GM12878 (cell line): ENCODE measurements at regions not wholly inside any gene's neighbourhood (a gene's known extent, or its start where the extent isn't known, plus 50 kb on each side); places are given as distances from the start of the nearest gene placed in this dataset.

Source experiments
- ATAC-seq: fragments of 200-7000 bp; cut with Tn5 transposase; 3 replicates; pipeline ENCODE4 v1.9.1; 2020; ENCODE audit warnings: mild to moderate bottlenecking, moderate library complexity
- BruUV-seq: library from RNA; stranded (reverse); fragments of 400-500 nt; replicated peaks from 2 replicates; lab custom pipeline; 2021; lab: Mats Ljungman, UMichigan
- CTCF ChIA-PET: fragments of 300-600 bp; sonication (Branson Sonifier 250); formaldehyde crosslinking; extraction: SDS; loops from one replicate; lab custom pipeline; 2021; ENCODE audit warnings: inconsistent platforms; lab: Yijun Ruan, JAX
- POLR2A ChIA-PET: fragments of 350-600 bp; formaldehyde crosslinking; extraction: SDS; loops from one replicate; lab custom pipeline; 2021; ENCODE audit warnings: inconsistent platforms; lab: Charles Lee
- RAD21 ChIA-PET: fragments of 300-600 bp; sonication (Branson Sonifier 250); formaldehyde crosslinking; loops from one replicate; lab custom pipeline; 2023; ENCODE audit warnings: antibody characterized with exemption; ENCODE audit not compliant: unreplicated experiment; lab: Charles Lee
- SMC1A ChIA-PET: fragments of 300-600 bp; sonication (Branson Sonifier 250); formaldehyde crosslinking; loops from one replicate; lab custom pipeline; 2023; ENCODE audit not compliant: unreplicated experiment, uncharacterized antibody; lab: Charles Lee
- DNase-seq: peaks from one replicate; pipeline ENCODE4 v3.0.0-alpha.2; 2011; ENCODE audit warnings: low read depth, low spot score
- FAIRE-seq: peaks from 3 replicates; lab custom pipeline; 2011; peaks lifted over from hg19 to GRCh38; lab: Jason Lieb, UNC
- H2AFZ ChIP-seq: 2 replicates; pipeline ENCODE4 v1.6.0; 2011; ENCODE audit warnings: low read depth, low read length, control low read depth; ENCODE audit not compliant: control insufficient read depth
- H3K27ac ChIP-seq: 2 replicates; pipeline ENCODE4 v1.5.1; 2011; ENCODE audit warnings: control low read depth; ENCODE audit not compliant: control insufficient read depth, insufficient read depth
- H3K27me3 ChIP-seq, 2 experiments: replicated peaks in 1 of 2; 2 replicates each; pipeline versions ENCODE4 v1.6.0 to v1.6.1; 2011; ENCODE audit warnings: low read length in 1 of 2; ENCODE audit not compliant: control insufficient read depth in 2 of 2, insufficient read depth in 2 of 2
- H3K36me3 ChIP-seq, 2 experiments: 2 replicates each; pipeline ENCODE4 v1.5.1; 2011; ENCODE audit warnings: low read length in 1 of 2; ENCODE audit not compliant: control insufficient read depth in 2 of 2, insufficient read depth in 2 of 2
- H3K4me1 ChIP-seq: 2 replicates; pipeline ENCODE4 v1.6.1; 2011; ENCODE audit warnings: mild to moderate bottlenecking, low read length, moderate library complexity, mixed read lengths; ENCODE audit not compliant: control insufficient read depth, insufficient read depth
- H3K4me2 ChIP-seq: 2 replicates; pipeline ENCODE4 v1.6.0; 2011; ENCODE audit warnings: control low read depth; ENCODE audit not compliant: control insufficient read depth, insufficient read depth
- H3K4me3 ChIP-seq: fragments of 200-600 bp; sonication (generic); 2 replicates; pipeline ENCODE4 v1.5.1; 2016
- H3K79me2 ChIP-seq: 2 replicates; pipeline ENCODE4 v1.6.0; 2011; ENCODE audit warnings: low read length; ENCODE audit not compliant: control insufficient read depth, insufficient read depth
- H3K9ac ChIP-seq: 2 replicates; pipeline ENCODE4 v1.8.0; 2011; ENCODE audit warnings: low read length, control low read depth, mixed read lengths; ENCODE audit not compliant: control insufficient read depth, insufficient read depth
- H3K9me3 ChIP-seq: replicated peaks from 3 replicates; pipeline ENCODE4 v1.5.1; 2011; ENCODE audit warnings: mild to moderate bottlenecking, low read length; ENCODE audit not compliant: control insufficient read depth, insufficient read depth
- H4K20me1 ChIP-seq: 2 replicates; pipeline ENCODE4 v1.6.0; 2011; ENCODE audit not compliant: control insufficient read depth, insufficient read depth
- CEBPB ChIP-seq, 2 experiments: fragments of 150-350 bp in 1 of 2; IDR thresholded peaks; 2 replicates each; pipeline ENCODE4 v1.6.1; 2012 to 2014; ENCODE audit warnings: low read depth in 2 of 2, low read length in 2 of 2, borderline replicate concordance in 1 of 2, inconsistent platforms in 1 of 2
- FOS ChIP-seq: IDR thresholded peaks from 3 replicates; pipeline ENCODE4 v1.6.1; 2011; ENCODE audit warnings: borderline replicate concordance; ENCODE audit not compliant: insufficient read length; ENCODE audit errors: extremely low read depth
- WGBS: methylation state at CpG from one replicate; pipeline ENCODE4 v1.1.6; 2016; ENCODE audit warnings: low lambda C conversion rate; ENCODE audit not compliant: insufficient replicate concordance, insufficient coverage; ENCODE audit errors: missing lambda C conversion rate; 5-methylcytosine and 5-hydroxymethylcytosine counted together
- in situ Hi-C: fragments of 300-500 bp; cut with MboI; formaldehyde crosslinking; loops from 9 replicates; pipeline ENCODE4 v1.14.3; 2018; ENCODE audit warnings: mixed read lengths
- intact Hi-C: fragments of 100-400 bp; cut with micrococcal nuclease; formaldehyde crosslinking; loops from one replicate; pipeline ENCODE4 v1.14.2; 2022; ENCODE audit not compliant: unreplicated experiment
- TF ChIP-seq, protein P1 (sequence below): fragments of 450-650 bp; IDR thresholded peaks from 2 replicates; pipeline ENCODE4 v1.6.1; 2017; ENCODE audit warnings: antibody characterized with exemption, mild to moderate bottlenecking, moderate library complexity
- TF ChIP-seq, protein P2 (sequence below): fragments of 450-650 bp; formaldehyde crosslinking; IDR thresholded peaks from 2 replicates; pipeline ENCODE4 v1.4.0; 2022; ENCODE audit warnings: mild to moderate bottlenecking, moderate library complexity

DNA sequence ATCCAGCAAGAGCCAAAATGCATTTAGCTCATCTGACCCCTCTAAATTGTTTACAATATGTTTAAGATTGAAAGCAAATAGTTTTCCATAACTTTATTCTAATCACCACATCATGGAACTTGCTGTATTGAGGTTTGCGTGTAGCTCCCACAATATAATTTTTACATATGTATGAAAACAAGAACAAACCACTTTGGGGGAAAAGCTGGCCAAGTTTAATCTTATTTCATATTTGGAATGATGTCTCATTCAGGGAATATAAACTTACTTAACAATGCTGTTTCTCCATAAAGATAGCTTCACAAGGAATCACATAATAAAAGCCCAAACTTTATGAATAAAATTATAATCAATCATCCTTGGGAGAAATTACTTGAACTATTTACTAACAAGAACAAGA lies 194.6 kb upstream of the PCSK5 start:
- Histone ChIP-seq H3K9me3 (no peaks in the 10 kb centered on the region), H3K27ac (no peak overlapping the region), H3K27me3 (no peaks in the 10 kb centered on the region), H3K4me2 (no peak overlapping the region), H3K36me3 (no peaks in the 10 kb centered on the region), H4K20me1 (no peaks in the 10 kb centered on the region), H3K4me1 (no peaks in the 10 kb centered on the region), H3K79me2 (no peaks in the 10 kb centered on the region), H3K9ac (no peak overlapping the region), H2AFZ (no peak overlapping the region), H3K4me3 (no peak overlapping the region)
- in situ Hi-C loops (no loop called here), intact Hi-C loops (no loop called here)
- CTCF ChIA-PET, result no interaction called here
- 0% methylated on average over 1 of the region's 1 CpG for WGBS
- no peak for DNase-seq
- FAIRE-seq, result no peak
- no TSS peak for BruUV-seq
- POLR2A ChIA-PET, result no interaction called here
- ATAC-seq, result no peak
- SMC1A ChIA-PET, result no interaction called here
- RAD21 ChIA-PET, result no interaction called here
- TF ChIP-seq, protein P1, sequence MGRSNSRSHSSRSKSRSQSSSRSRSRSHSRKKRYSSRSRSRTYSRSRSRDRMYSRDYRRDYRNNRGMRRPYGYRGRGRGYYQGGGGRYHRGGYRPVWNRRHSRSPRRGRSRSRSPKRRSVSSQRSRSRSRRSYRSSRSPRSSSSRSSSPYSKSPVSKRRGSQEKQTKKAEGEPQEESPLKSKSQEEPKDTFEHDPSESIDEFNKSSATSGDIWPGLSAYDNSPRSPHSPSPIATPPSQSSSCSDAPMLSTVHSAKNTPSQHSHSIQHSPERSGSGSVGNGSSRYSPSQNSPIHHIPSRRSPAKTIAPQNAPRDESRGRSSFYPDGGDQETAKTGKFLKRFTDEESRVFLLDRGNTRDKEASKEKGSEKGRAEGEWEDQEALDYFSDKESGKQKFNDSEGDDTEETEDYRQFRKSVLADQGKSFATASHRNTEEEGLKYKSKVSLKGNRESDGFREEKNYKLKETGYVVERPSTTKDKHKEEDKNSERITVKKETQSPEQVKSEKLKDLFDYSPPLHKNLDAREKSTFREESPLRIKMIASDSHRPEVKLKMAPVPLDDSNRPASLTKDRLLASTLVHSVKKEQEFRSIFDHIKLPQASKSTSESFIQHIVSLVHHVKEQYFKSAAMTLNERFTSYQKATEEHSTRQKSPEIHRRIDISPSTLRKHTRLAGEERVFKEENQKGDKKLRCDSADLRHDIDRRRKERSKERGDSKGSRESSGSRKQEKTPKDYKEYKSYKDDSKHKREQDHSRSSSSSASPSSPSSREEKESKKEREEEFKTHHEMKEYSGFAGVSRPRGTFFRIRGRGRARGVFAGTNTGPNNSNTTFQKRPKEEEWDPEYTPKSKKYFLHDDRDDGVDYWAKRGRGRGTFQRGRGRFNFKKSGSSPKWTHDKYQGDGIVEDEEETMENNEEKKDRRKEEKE, result no peak
- TF ChIP-seq CEBPB (IDR thresholded peaks at IDR 0.05; ENCODE audit: borderline replicate concordance in 1 of 2, low read depth in 2 of 2, low read length in 2 of 2) (no peak), FOS (no peak)
- TF ChIP-seq, protein P2, sequence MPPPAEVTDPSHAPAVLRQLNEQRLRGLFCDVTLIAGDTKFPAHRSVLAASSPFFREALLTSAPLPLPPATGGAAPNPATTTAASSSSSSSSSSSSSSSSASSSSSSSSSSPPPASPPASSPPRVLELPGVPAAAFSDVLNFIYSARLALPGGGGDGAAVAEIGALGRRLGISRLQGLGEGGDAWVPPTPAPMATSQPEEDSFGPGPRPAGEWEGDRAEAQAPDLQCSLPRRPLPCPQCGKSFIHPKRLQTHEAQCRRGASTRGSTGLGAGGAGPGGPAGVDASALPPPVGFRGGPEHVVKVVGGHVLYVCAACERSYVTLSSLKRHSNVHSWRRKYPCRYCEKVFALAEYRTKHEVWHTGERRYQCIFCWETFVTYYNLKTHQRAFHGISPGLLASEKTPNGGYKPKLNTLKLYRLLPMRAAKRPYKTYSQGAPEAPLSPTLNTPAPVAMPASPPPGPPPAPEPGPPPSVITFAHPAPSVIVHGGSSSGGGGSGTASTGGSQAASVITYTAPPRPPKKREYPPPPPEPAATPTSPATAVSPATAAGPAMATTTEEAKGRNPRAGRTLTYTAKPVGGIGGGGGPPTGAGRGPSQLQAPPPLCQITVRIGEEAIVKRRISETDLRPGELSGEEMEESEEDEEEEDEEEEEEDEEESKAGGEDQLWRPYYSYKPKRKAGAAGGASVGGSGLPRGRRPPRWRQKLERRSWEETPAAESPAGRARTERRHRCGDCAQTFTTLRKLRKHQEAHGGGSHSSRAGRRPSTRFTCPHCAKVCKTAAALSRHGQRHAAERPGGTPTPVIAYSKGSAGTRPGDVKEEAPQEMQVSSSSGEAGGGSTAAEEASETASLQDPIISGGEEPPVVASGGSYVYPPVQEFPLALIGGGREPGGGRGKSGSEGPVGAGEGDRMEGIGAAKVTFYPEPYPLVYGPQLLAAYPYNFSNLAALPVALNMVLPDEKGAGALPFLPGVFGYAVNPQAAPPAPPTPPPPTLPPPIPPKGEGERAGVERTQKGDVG (CRISPR knock-in tag), result no peak
